ENCODE measurements at regions not wholly inside any gene's neighbourhood (a gene's known extent, or its start where the extent isn't known, plus 50 kb on each side); places are given as distances from the start of the nearest gene placed in this dataset.

- DNase-seq = no peak
These were observed 232.0 kb downstream of the GRIN2B start for GRCh38 chr12:13749389-13749788.

- DNase-seq = no peak
These were observed 236.1 kb downstream of the GRIN2B start for GRCh38 chr12:13745111-13745860.

- no peak for DNase-seq
These were observed 236.8 kb downstream of the GRIN2B start for GRCh38 chr12:13744561-13744960.

GRCh38 chr12:13740149-13740545 is 241.3 kb downstream of the GRIN2B start:
- no peak for DNase-seq

GRCh38 chr12:13735734-13736133 is 245.7 kb downstream of the GRIN2B start:
- no peak for DNase-seq

GRCh38 chr12:13734584-13735152 is 246.7 kb downstream of the GRIN2B start:
- no peak for DNase-seq

GRCh38 chr12:13727707-13728195 is 253.7 kb downstream of the GRIN2B start:
- DNase-seq = no peak

GRCh38 chr12:13725049-13725448 is 256.4 kb downstream of the GRIN2B start:
- DNase-seq = no peak

- DNase-seq = no peak
These were observed 257.3 kb downstream of the GRIN2B start for GRCh38 chr12:13724136-13724535.

GRCh38 chr12:13719986-13720385 is 261.4 kb downstream of the GRIN2B start:
- no peak for DNase-seq

GRCh38 chr12:13718271-13718670 is 263.1 kb downstream of the GRIN2B start:
- DNase-seq = no peak

- DNase-seq = no peak
These were observed 265.3 kb downstream of the GRIN2B start for GRCh38 chr12:13716119-13716518.

GRCh38 chr12:13713556-13714410 is 267.6 kb downstream of the GRIN2B start:
- DNase-seq = no peak

GRCh38 chr12:13707829-13708228 is 273.6 kb downstream of the GRIN2B start:
- no peak for DNase-seq

GRCh38 chr12:13702381-13702780 is 279.0 kb downstream of the GRIN2B start:
- no peak for DNase-seq

GRCh38 chr12:13701502-13701901 is 279.9 kb downstream of the GRIN2B start:
- DNase-seq = no peak

GRCh38 chr12:13697973-13698372 is 283.4 kb downstream of the GRIN2B start:
- DNase-seq = no peak

- no peak for DNase-seq
These were observed 285.6 kb downstream of the GRIN2B start for GRCh38 chr12:13695781-13696180.

- no peak for DNase-seq
These were observed 289.1 kb downstream of the GRIN2B start for GRCh38 chr12:13692332-13692731.

- DNase-seq = no peak
These were observed 289.8 kb downstream of the GRIN2B start for GRCh38 chr12:13691598-13691997.

- no peak for DNase-seq
These were observed 293.8 kb downstream of the GRIN2B start for GRCh38 chr12:13687633-13688032.

GRCh38 chr12:13686260-13686659 is 295.1 kb downstream of the GRIN2B start:
- no peak for DNase-seq

- no peak for DNase-seq
These were observed 300.5 kb downstream of the GRIN2B start for GRCh38 chr12:13680916-13681315.

Measured in hindlimb muscle (tissue), 1 donor.